Activated CD4-positive, CD25-positive, alpha-beta regulatory T cell treated with anti-CD3 and anti-CD28 coated beads, Interleukin-2, amount 50 U/mL, for 24 hours (primary cell): ENCODE measurements at regions not wholly inside any gene's neighbourhood (a gene's known extent, or its start where the extent isn't known, plus 50 kb on each side); places are given as distances from the start of the nearest gene placed in this dataset.
"Not testable (repeated sequence)": the region's sequence is repeated elsewhere in the genome, so short reads cannot be mapped to it uniquely, and the experiment has no call there.

Experiments
- ATAC-seq, 2 donors: fragments of 150-1000 bp; cut with Tn5 transposase; one replicate each; pipeline ENCODE4 v1.10.0; 2021; ENCODE audit warnings: mild to moderate bottlenecking in 1 of 2, moderate library complexity in 1 of 2

GRCh38 chr4:79661196-79661595 lies 253.2 kb upstream of the GK2 start:
- ATAC-seq, result no peak

- not testable (repeated sequence) for ATAC-seq
These were observed 251.4 kb upstream of the GK2 start for GRCh38 chr4:79659308-79659870.

GRCh38 chr4:79657379-79657778 lies 249.4 kb upstream of the GK2 start:
- ATAC-seq, result no peak

- no peak for ATAC-seq
These were observed 245.8 kb upstream of the GK2 start for GRCh38 chr4:79653871-79654270.

GRCh38 chr4:79652738-79653137 lies 244.7 kb upstream of the GK2 start:
- ATAC-seq, result no peak

GRCh38 chr4:79652232-79652631 lies 244.2 kb upstream of the GK2 start:
- no peak for ATAC-seq

GRCh38 chr4:79651456-79651855 lies 243.4 kb upstream of the GK2 start:
- ATAC-seq, result no peak

GRCh38 chr4:79650794-79651431 lies 242.9 kb upstream of the GK2 start:
- peak; percentile 41 to 63 for ATAC-seq

GRCh38 chr4:79650217-79650616 lies 242.2 kb upstream of the GK2 start:
- peak; percentile 42 to 56 for ATAC-seq

GRCh38 chr4:79645942-79646341 lies 237.9 kb upstream of the GK2 start:
- ATAC-seq, result no peak

- no peak for ATAC-seq
These were observed 230.7 kb upstream of the GK2 start for GRCh38 chr4:79638735-79639134.

- no peak for ATAC-seq
These were observed 229.0 kb upstream of the GK2 start for GRCh38 chr4:79636991-79637390.

- no peak for ATAC-seq
These were observed 226.1 kb upstream of the GK2 start for GRCh38 chr4:79634111-79634510.

GRCh38 chr4:79632114-79632513 lies 224.1 kb upstream of the GK2 start:
- no peak for ATAC-seq

GRCh38 chr4:79626611-79627010 lies 218.6 kb upstream of the GK2 start:
- ATAC-seq, result no peak

GRCh38 chr4:79626101-79626500 lies 218.1 kb upstream of the GK2 start:
- no peak for ATAC-seq

- no peak for ATAC-seq
These were observed 217.3 kb upstream of the GK2 start for GRCh38 chr4:79625361-79625760.

GRCh38 chr4:79623021-79623870 lies 215.2 kb upstream of the GK2 start:
- no peak for ATAC-seq

- ATAC-seq, result no peak
These were observed 213.0 kb upstream of the GK2 start for GRCh38 chr4:79621061-79621460.

GRCh38 chr4:79620617-79621016 lies 212.6 kb upstream of the GK2 start:
- ATAC-seq, result no peak

- ATAC-seq, result no peak
These were observed 205.4 kb upstream of the GK2 start for GRCh38 chr4:79613269-79613935.

- no peak for ATAC-seq
These were observed 203.0 kb upstream of the GK2 start for GRCh38 chr4:79611026-79611425.

- ATAC-seq, result no peak
These were observed 201.8 kb upstream of the GK2 start for GRCh38 chr4:79609817-79610216.

- no peak for ATAC-seq
These were observed 200.0 kb upstream of the GK2 start for GRCh38 chr4:79607979-79608378.
